Lower lobe of right lung (tissue), 2 donors: ENCODE measurements at regions not wholly inside any gene's neighbourhood (a gene's known extent, or its start where the extent isn't known, plus 50 kb on each side); places are given as distances from the start of the nearest gene placed in this dataset.
"Not testable (repeated sequence)": the region's sequence is repeated elsewhere in the genome, so short reads cannot be mapped to it uniquely, and the experiment has no call there.

ENCODE experiments used
- ATAC-seq, 2 donors: fragments of 200-7000 bp; cut with Tn5 transposase; one replicate each; pipeline ENCODE4 v1.9.1; 2020 to 2022; ENCODE audit warnings: mild to moderate bottlenecking in 2 of 2, moderate library complexity in 2 of 2
- DNase-seq: peaks from one replicate; pipeline ENCODE4 v3.0.0-alpha.2; 2020
- H3K27ac ChIP-seq: fragments of 200-600 bp; one replicate; pipeline ENCODE4 v1.8.0; 2022
- H3K27me3 ChIP-seq: fragments of 200-600 bp; one replicate; pipeline ENCODE4 v1.8.0; 2022; ENCODE audit warnings: low read depth
- H3K36me3 ChIP-seq: fragments of 200-600 bp; one replicate; pipeline ENCODE4 v1.8.0; 2022; ENCODE audit warnings: mild to moderate bottlenecking
- H3K4me1 ChIP-seq: fragments of 200-600 bp; one replicate; pipeline ENCODE4 v1.8.0; 2022
- H3K4me3 ChIP-seq: fragments of 200-600 bp; one replicate; pipeline ENCODE4 v1.8.0; 2022; ENCODE audit warnings: mild to moderate bottlenecking
- H3K9me3 ChIP-seq: fragments of 200-600 bp; one replicate; pipeline ENCODE4 v1.8.0; 2022
- intact Hi-C: fragments of 100-400 bp; cut with DNase I; formaldehyde crosslinking; loops from one replicate; pipeline ENCODE4 v1.11.0; 2022
- TF ChIP-seq, protein P1 (sequence below): fragments of 200-600 bp; IDR thresholded peaks from one replicate; pipeline ENCODE4 v1.8.0; 2022; ENCODE audit warnings: antibody characterized with exemption, mild to moderate bottlenecking
- donor health status: DM: no; HTN: yes; CAD: no; lungs with severe emphysema.

DNA sequence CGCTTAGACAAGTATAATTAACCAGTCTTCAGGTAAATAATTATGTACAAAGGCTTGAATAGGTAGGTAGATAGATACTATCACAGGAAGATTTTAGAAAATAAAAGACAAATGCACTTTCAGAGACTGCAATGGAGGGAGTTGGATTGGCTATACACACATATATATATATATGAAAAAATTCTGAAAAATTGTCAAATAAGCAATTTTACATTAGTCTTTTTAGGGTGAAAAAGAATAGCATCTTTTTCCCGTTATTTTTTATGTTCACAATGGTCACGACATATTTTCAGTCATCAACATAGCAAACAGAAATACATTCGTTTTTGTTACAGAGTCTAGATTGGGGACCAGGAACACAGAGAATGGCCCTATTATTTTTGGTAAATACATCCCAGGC is 385.9 kb upstream of the ACTRT1 start:
- intact Hi-C loops, result no loop called here
- Histone ChIP-seq H3K27ac (no peak overlapping the region), H3K36me3 (no peaks in the 10 kb centered on the region), H3K4me3 (no peak overlapping the region), H3K4me1 (no peaks in the 10 kb centered on the region), H3K9me3 (no peaks in the 10 kb centered on the region), H3K27me3 (no peaks in the 10 kb centered on the region)
- TF ChIP-seq, protein P1, sequence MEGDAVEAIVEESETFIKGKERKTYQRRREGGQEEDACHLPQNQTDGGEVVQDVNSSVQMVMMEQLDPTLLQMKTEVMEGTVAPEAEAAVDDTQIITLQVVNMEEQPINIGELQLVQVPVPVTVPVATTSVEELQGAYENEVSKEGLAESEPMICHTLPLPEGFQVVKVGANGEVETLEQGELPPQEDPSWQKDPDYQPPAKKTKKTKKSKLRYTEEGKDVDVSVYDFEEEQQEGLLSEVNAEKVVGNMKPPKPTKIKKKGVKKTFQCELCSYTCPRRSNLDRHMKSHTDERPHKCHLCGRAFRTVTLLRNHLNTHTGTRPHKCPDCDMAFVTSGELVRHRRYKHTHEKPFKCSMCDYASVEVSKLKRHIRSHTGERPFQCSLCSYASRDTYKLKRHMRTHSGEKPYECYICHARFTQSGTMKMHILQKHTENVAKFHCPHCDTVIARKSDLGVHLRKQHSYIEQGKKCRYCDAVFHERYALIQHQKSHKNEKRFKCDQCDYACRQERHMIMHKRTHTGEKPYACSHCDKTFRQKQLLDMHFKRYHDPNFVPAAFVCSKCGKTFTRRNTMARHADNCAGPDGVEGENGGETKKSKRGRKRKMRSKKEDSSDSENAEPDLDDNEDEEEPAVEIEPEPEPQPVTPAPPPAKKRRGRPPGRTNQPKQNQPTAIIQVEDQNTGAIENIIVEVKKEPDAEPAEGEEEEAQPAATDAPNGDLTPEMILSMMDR, result no peak
- DNase-seq (no peak), ATAC-seq (no peak)

DNA sequence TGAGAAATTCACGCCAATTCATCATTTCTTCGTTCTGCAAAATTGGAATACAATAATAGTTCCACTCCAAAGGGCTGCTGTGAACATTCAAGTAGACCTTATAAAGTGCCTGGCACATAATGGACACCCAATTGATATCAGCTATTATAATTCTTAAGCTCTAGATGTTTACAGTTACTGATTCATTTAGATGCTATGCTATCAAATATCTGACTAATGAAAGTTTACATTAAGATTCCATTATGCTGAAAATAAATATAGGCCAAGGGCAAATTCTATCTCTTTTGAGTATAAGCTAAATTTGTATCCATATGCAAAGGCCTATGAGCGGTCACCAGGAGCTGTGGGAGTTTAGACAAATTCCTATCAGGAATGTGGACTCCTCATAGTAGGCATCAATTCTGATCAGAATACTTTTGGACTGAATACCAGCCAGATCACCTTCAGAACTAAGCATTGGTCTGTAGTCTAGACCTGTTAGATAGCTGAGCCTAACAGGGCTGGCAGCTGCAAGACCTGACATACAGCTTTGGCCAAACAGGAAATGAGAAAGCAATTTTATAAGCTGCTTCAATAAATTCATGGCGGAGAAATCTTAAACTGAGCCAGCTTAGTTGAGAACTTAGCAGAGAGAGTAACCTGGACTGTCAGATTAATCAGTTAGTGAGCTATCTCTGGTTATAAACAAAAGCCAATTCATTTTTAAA is 384.3 kb upstream of the ACTRT1 start:
- Histone ChIP-seq H3K36me3 (no peaks in the 10 kb centered on the region), H3K4me1 (no peaks in the 10 kb centered on the region), H3K27me3 (no peaks in the 10 kb centered on the region), H3K4me3 (no peak overlapping the region), H3K27ac (no peak overlapping the region), H3K9me3 (no peaks in the 10 kb centered on the region)
- intact Hi-C loops, result no loop called here
- ATAC-seq, result no peak
- TF ChIP-seq, protein P1, result no peak
- DNase-seq, result no peak

DNA sequence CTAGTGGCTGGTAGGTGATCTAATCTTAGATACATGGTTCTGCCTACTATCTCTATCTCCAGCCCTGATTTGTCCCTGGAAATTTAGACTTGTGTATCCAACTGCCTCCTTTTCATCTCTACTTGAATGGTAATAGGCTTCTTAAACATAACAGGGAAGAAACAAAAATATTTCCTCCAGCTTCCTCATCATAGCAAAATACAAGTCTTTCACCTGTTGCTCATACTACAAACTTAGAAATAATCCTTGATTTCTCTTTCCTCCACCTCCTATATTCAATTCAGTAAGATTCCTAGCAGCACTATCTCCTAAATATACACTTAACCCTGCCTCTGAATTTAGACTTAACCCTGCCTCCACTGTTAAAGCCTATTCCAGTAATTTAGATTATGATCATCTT is 373.3 kb upstream of the ACTRT1 start:
- ATAC-seq, result no peak
- H3K4me3 ChIP-seq, result no peak overlapping the region
- intact Hi-C loops, result no loop called here

DNA sequence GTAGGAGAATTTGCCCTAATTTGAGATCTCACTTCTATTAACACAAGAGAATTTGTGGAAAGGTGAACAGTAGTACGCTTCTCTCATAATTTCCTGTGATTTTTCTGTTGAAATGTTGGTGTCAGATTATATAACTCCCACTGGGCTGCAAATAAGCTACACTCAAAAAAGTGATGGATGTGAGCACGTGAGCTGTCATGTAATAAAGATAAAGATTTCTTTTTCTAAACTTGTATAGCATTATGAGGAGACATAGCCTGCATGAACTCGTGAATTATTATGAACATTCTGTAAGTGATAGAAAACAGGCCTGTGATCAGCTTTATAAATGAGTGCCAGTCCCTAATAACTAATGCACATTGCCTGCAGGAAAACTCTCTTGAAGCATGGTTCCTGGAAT is 356.6 kb upstream of the ACTRT1 start:
- no peaks in the 10 kb centered on the region for H3K4me1 ChIP-seq
- ATAC-seq, result no peak
- no peak for DNase-seq
- H3K27ac ChIP-seq, result no peak overlapping the region
- H3K9me3 ChIP-seq, result no peaks in the 10 kb centered on the region
- no peaks in the 10 kb centered on the region for H3K27me3 ChIP-seq
- intact Hi-C loops, result no loop called here
- TF ChIP-seq, protein P1, result no peak
- H3K36me3 ChIP-seq, result no peaks in the 10 kb centered on the region
- no peak overlapping the region for H3K4me3 ChIP-seq

More for the DNA sequence above, 373.3 kb upstream of the ACTRT1 start:
- no peaks in the 10 kb centered on the region for H3K4me1 ChIP-seq
- H3K36me3 ChIP-seq, result no peaks in the 10 kb centered on the region
- H3K9me3 ChIP-seq, result no peaks in the 10 kb centered on the region
- no peak overlapping the region for H3K27ac ChIP-seq
- TF ChIP-seq, protein P1, result no peak
- no peaks in the 10 kb centered on the region for H3K27me3 ChIP-seq
- no peak for DNase-seq

DNA sequence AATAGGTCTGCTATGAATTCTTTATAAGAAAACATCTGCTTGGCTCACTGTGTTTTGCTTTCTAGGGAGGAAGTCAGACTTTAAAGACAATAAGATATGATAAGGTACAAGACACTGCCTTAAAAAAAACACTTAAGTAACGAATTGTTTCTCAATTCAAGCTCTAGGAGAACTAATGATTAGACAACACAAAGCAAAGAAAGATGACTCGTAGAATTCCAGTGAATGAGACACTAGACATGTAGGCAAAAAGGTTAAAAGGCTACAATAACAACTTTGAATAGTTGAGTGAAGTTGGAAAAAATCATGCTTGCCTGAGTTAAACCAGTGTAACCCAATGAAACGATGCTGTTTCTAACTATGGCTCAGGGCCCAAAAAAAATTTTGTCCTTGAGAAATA is 344.4 kb upstream of the ACTRT1 start:
- no peak for ATAC-seq
- Histone ChIP-seq H3K27ac (no peak overlapping the region), H3K4me1 (no peaks in the 10 kb centered on the region), H3K9me3 (no peaks in the 10 kb centered on the region), H3K27me3 (no peaks in the 10 kb centered on the region), H3K36me3 (no peaks in the 10 kb centered on the region), H3K4me3 (no peak overlapping the region)
- intact Hi-C loops, result no loop called here
- TF ChIP-seq, protein P1, result no peak
- DNase-seq, result no peak

DNA sequence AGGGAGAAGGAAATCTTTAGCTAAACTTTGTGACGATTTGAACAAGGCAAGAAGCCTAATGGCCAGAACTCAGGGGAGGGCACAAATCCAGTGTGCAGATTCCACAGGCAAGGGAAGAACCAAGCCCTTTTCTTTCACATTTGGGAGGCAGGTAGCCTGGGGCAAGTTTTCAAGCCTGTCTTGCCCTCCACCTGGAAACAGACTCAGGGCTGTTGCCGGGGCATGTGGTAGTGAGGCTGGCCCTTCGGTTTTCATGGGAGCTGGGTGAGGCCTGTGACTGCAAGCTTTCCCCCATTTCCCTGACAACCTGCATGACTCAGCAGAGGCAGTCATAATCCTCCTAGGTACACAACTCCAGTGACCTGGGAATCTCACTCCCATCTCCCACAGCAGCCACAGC is 331.6 kb upstream of the ACTRT1 start:
- intact Hi-C loops, H3K36me3 ChIP-seq, H3K4me1 ChIP-seq, H3K4me3 ChIP-seq, H3K27me3 ChIP-seq, DNase-seq, H3K9me3 ChIP-seq, ATAC-seq, H3K27ac ChIP-seq: not testable (repeated sequence)
